HG02943 (cell line): ENCODE measurements at regions not wholly inside any gene's neighbourhood (a gene's known extent, or its start where the extent isn't known, plus 50 kb on each side); places are given as distances from the start of the nearest gene placed in this dataset.
A peak's percentile ranks its signal among the peaks of the same experiment; 100 is the strongest.

ENCODE experiments used
- ATAC-seq: cut with Tn5 transposase; IDR thresholded peaks from one replicate; pipeline ENCODE4 v1.9.1; 2021; ENCODE audit warnings: mild to moderate bottlenecking, low read depth, moderate library complexity; ENCODE audit not compliant: unreplicated experiment

GRCh38 chr13:99436686-99437416 lies 64.4 kb upstream of the TM9SF2 start:
- ATAC-seq = peak; percentile 30

DNA sequence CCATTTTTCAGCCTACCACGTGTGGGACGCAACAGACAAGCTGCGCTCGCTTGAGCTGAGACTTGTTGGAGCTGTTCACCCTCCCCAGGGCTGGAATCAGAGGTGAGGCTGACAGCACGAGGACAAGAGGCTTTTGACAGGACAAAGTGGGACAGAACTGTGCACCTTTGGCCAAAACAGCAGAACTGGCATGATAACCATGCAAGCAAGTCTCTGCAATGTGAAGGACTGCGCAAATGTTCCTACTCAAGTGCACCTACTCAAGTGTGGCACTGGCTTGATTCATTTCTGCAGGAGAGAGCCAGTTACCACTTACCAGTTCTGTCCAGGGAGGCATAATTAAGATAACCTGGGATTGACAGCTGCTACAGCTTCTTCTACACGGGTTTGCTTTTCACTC lies 62.2 kb upstream of the TM9SF2 start:
- ATAC-seq = no peak

DNA sequence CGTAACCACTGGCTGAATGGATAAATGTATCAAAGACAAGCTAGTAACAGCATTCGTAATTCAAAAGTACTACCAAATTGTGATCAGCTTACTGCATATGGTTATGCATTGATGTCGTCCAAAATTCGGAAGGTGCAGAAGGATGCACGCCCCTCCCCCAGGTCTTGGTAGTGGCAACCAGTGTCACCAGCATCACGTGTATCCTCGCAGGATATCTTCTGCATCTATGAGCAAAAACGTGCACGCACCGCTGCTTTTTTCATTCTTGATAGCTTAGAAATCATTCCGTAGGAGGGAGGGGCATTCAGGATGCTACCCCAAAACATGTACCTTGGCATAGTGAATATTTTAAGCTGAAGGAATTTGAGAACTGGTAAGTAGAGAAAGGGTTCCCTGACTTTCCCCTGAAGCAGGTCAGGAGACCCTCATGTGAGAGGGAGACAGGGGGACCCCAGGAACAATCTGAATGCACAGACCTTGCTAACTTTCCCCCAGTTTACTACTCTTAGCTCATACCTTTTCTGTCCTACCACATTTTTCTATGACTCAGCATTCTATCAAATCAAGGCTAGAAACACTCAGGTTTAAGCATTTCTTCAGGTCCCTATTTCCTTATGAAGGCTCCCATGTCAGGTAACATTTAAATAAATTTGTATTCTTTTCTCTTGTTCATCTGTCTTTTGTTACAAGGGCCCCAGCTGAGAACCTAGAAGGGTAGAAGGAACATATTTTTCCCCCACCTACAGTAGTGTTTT lies 61.2 kb upstream of the TM9SF2 start:
- ATAC-seq = no peak

DNA sequence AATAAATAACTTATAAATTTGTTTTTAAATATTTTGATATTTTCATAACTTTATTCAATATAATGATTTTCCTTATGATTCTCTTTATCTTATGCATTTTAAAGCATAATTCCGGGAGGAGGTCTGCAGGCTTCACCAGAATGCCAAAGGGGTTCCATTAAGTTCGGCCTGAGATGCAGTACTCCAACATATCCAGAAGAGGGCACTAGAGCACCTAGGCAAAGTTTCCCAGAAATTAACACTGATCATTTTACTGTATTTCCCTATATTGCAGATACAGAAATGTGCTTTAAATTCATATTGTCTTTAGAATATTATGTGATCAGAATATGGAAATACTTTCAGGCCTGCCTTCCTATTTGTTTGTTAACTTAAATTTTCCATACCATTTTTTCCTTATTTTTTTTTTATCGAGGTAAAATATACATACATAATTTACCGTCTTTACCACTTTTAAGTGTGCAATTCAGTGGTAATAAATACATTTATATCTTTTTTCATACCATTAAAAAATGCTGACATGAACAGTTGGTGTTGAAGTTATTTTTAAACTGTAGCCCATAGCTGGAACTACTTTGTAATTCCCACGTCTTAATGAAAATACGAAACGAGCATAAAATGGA lies 58.9 kb upstream of the TM9SF2 start:
- no peak for ATAC-seq

- no peak for ATAC-seq
Observed at GRCh38 chr13:99446242-99446641, 55.0 kb upstream of the TM9SF2 start.

GRCh38 chr13:99448546-99448945 lies 52.7 kb upstream of the TM9SF2 start:
- ATAC-seq = no peak

DNA sequence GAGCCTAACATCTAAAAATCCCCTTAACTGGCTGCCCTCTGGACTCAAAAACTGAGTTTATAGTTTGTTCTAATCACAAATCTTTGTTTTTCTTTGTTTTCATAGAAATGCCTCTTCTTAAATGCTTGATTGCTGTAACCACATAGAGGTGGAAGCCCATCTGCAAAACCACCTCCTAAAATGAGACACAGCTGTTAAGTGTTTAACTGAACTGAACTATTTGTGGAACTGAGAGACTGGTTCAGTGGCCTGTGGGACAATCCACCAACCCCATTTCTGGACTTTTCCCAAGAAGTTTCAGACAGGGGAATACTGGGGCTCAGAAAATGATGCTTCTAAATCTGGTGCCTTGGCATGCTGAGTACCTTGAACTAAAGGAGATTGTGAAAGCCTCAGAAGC lies 50.9 kb upstream of the TM9SF2 start:
- ATAC-seq = no peak
